K562 (cell line): ENCODE measurements at regions not wholly inside any gene's neighbourhood (a gene's known extent, or its start where the extent isn't known, plus 50 kb on each side); places are given as distances from the start of the nearest gene placed in this dataset.

ENCODE experiments used
- ATAC-seq: fragments of 200-7000 bp; cut with Tn5 transposase; 3 replicates; pipeline ENCODE4 v1.9.1; 2020; ENCODE audit warnings: moderate library complexity
- BruUV-seq: library from RNA; stranded (reverse); fragments of 400-500 nt; replicated peaks from 2 replicates; lab custom pipeline; 2021; lab: Mats Ljungman, UMichigan
- CTCF ChIA-PET: fragments of 300-600 bp; formaldehyde crosslinking; extraction: SDS; loops from one replicate; lab custom pipeline; 2021; ENCODE audit warnings: low intra/inter-chr PET ratio; lab: Yijun Ruan, JAX
- POLR2A ChIA-PET: fragments of 300-600, 350-650 bp; sonication (Branson Sonifier 250); formaldehyde crosslinking; extraction: SDS; loops from one replicate; lab custom pipeline; 2021; ENCODE audit warnings: antibody characterized with exemption, inconsistent platforms; lab: Yijun Ruan, JAX
- DNase-seq, 4 experiments: peaks; one replicate each; pipeline versions ENCODE4 v3.0.0 to v3.0.0-alpha.2; 2011 to 2018; ENCODE audit warnings: low spot score in 3 of 4, mixed read lengths in 3 of 4; ENCODE audit errors: extremely low read depth in 1 of 4
- FAIRE-seq: peaks from 2 replicates; lab custom pipeline; 2011; peaks lifted over from hg19 to GRCh38; lab: Jason Lieb, UNC
- H2AFZ ChIP-seq: 2 replicates; pipeline ENCODE4 v1.6.0; 2011; ENCODE audit warnings: low read depth, low read length, control low read depth, inconsistent platforms
- H3K27ac ChIP-seq: fragments of 200-600 bp; 3 replicates; pipeline ENCODE4 v1.8.0; 2011; ENCODE audit warnings: low read depth, mild to moderate bottlenecking, control low read depth, inconsistent platforms, low read length, moderate library complexity, mixed read lengths; ENCODE audit errors: extremely low read depth
- H3K27me3 ChIP-seq, 2 experiments: fragments of 300-600 bp in 1 of 2; 2 replicates in 1 of 2; 3 replicates in 1 of 2; pipeline versions ENCODE4 v1.6.0 to v1.8.0; 2011; ENCODE audit warnings: inconsistent platforms in 2 of 2, low read length in 2 of 2, mild to moderate bottlenecking in 1 of 2, mixed read lengths in 1 of 2, moderate library complexity in 1 of 2; ENCODE audit not compliant: control insufficient read depth in 2 of 2, insufficient read depth in 2 of 2
- H3K36me3 ChIP-seq: fragments of 300-600 bp; 3 replicates; pipeline ENCODE4 v1.8.0; 2011; ENCODE audit warnings: mild to moderate bottlenecking, low read length, inconsistent platforms; ENCODE audit not compliant: control insufficient read depth, insufficient read depth
- H3K4me1 ChIP-seq, 2 experiments: fragments of 200-600 bp in 1 of 2; replicated peaks in 1 of 2; 2 replicates in 1 of 2; 3 replicates in 1 of 2; pipeline versions ENCODE4 v1.5.1 to v1.8.0; 2011; ENCODE audit warnings: inconsistent platforms in 2 of 2, low read length in 2 of 2, mild to moderate bottlenecking in 1 of 2, mixed read lengths in 1 of 2, moderate library complexity in 1 of 2; ENCODE audit not compliant: control insufficient read depth in 2 of 2, insufficient read depth in 2 of 2
- H3K4me2 ChIP-seq: 2 replicates; pipeline ENCODE4 v1.6.1; 2011; ENCODE audit warnings: low read length, control low read depth, inconsistent platforms, mixed read lengths; ENCODE audit not compliant: insufficient read depth
- H3K4me3 ChIP-seq: fragments of 200-600 bp; sonication (generic), shearing (Covaris generic); 2 replicates; pipeline ENCODE4 v1.5.1; 2016; ENCODE audit warnings: control low read depth, inconsistent platforms
- H3K79me2 ChIP-seq: fragments of 200-600 bp; 3 replicates; pipeline ENCODE4 v1.8.0; 2011; ENCODE audit warnings: low read length, inconsistent platforms; ENCODE audit not compliant: control insufficient read depth, insufficient read depth
- H3K9ac ChIP-seq, 2 experiments: 2 replicates each; pipeline versions ENCODE4 v1.6.0 to v1.6.1; 2011; ENCODE audit warnings: low read depth in 2 of 2, low read length in 2 of 2, control low read depth in 1 of 2, inconsistent platforms in 1 of 2, mild to moderate bottlenecking in 1 of 2, mixed read lengths in 1 of 2; ENCODE audit not compliant: insufficient read depth in 1 of 2
- H3K9me1 ChIP-seq: one replicate; pipeline ENCODE4 v1.6.0; 2011; ENCODE audit warnings: inconsistent platforms, mild to moderate bottlenecking, low read length, moderate library complexity; ENCODE audit not compliant: control insufficient read depth, insufficient read depth
- H3K9me3 ChIP-seq: replicated peaks from 2 replicates; pipeline ENCODE4 v1.5.1; 2011; ENCODE audit warnings: low read depth, low read length, inconsistent platforms; ENCODE audit not compliant: control insufficient read depth, insufficient read depth
- H4K20me1 ChIP-seq: replicated peaks from 2 replicates; pipeline ENCODE4 v1.6.1; 2011; ENCODE audit warnings: low read length, inconsistent platforms, mixed read lengths; ENCODE audit not compliant: control insufficient read depth, insufficient read depth
- CSDE1 ChIP-seq, 2 experiments: fragments of 450-650 bp; IDR thresholded peaks; 2 replicates each; pipeline ENCODE4 v1.6.1; 2016; ENCODE audit warnings: mild to moderate bottlenecking in 1 of 2
- HLTF ChIP-seq: fragments of 450-650 bp; IDR thresholded peaks from 2 replicates; pipeline ENCODE4 v1.6.1; 2016
- L3MBTL2 ChIP-seq: fragments of 450-650 bp; IDR thresholded peaks from 2 replicates; pipeline ENCODE4 v1.6.1; 2016; ENCODE audit warnings: mild to moderate bottlenecking, moderate library complexity
- NR1H2 ChIP-seq: sonication (generic); formaldehyde crosslinking; IDR thresholded peaks from 2 replicates; pipeline ENCODE4 v1.4.0; 2020; ENCODE audit warnings: mild to moderate bottlenecking, missing genetic modification reagents
- NR2C2 ChIP-seq, 2 experiments: fragments of 200-800 bp in 1 of 2; sonication (Bioruptor generic) in 1 of 2; sonication (generic) in 1 of 2; formaldehyde crosslinking in 1 of 2; IDR thresholded peaks; 2 replicates each; pipeline versions ENCODE4 v1.6.1 to v1.8.0; 2016 to 2022; ENCODE audit warnings: mild to moderate bottlenecking in 1 of 2, missing compliant biosample characterization in 1 of 2, missing genetic modification characterization in 1 of 2, missing genetic modification reagents in 1 of 2
- STAT5A ChIP-seq: IDR thresholded peaks from 2 replicates; pipeline ENCODE4 v1.6.1; 2012; ENCODE audit warnings: low read length, inconsistent platforms, borderline replicate concordance
- ZNF174 ChIP-seq: fragments of 250-450 bp; sonication (Bioruptor Pico); IDR thresholded peaks from 2 replicates; pipeline ENCODE4 v1.4.0; 2020; ENCODE audit warnings: mild to moderate bottlenecking
- ZNF75A ChIP-seq: fragments of 450-650 bp; formaldehyde crosslinking; IDR thresholded peaks from 2 replicates; pipeline ENCODE4 v1.4.0; 2020; ENCODE audit warnings: mild to moderate bottlenecking
- ZNF780A ChIP-seq: fragments of 250-450 bp; sonication (Bioruptor Pico); IDR thresholded peaks from 2 replicates; pipeline ENCODE4 v1.5.0; 2021; ENCODE audit warnings: mild to moderate bottlenecking
- WGBS: fragments of 100-300 bp; shearing (Covaris generic); methylation state at CpG from one replicate; pipeline ENCODE4 v1.1.6; 2016; ENCODE audit warnings: low coverage, mixed read lengths; ENCODE audit not compliant: insufficient coverage; ENCODE audit errors: missing lambda C conversion rate; 5-methylcytosine and 5-hydroxymethylcytosine counted together
- in situ Hi-C: fragments of 300-500 bp; cut with MboI; formaldehyde crosslinking; loops from 4 replicates; pipeline ENCODE4 v1.15.0; 2018; ENCODE audit warnings: inconsistent platforms, mixed read lengths
- intact Hi-C: fragments of 100-400 bp; cut with micrococcal nuclease; formaldehyde crosslinking; loops from 2 replicates; pipeline ENCODE4 v1.14.2; 2022

DNA sequence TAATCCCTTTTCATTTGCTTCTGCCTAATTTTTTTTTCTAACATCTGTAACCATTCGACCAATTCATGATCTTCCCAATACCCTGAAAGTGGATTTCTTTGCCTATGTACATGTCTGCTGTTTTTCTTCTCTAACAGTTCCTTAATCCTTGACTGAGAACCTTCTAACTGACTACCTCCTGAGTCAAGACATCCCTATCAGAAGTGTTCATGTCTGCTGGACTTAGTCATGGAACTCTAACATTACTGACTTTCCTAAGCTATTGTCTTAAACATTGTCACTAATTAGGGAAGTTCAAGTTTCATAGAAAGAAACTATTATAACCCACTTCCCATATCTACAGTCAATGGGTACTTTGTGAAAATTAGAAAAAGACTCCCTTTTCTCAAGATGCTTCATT, 52.4 kb upstream of the IRX5 start:
- H3K27ac ChIP-seq, result no peak overlapping the region
- TF ChIP-seq L3MBTL2 (no peak), ZNF780A (no peak), NR2C2 (CRISPR knock-in tag; IDR thresholded peaks at IDR 0.05) (no peak), NR2C2 (tag; IDR thresholded peaks at IDR 0.05) (no peak), CSDE1 (IDR thresholded peaks at IDR 0.05) (no peak), NR1H2 (CRISPR knock-in tag) (no peak), STAT5A (no peak), ZNF174 (no peak), HLTF (no peak), ZNF75A (CRISPR knock-in tag) (no peak)
- BruUV-seq, result no TSS peak
- H3K4me2 ChIP-seq, result no peak overlapping the region
- H3K4me3 ChIP-seq, result no peak overlapping the region
- POLR2A ChIA-PET, result no interaction called here
- DNase-seq (no peak), ATAC-seq (no peak), FAIRE-seq (no peak)
- no peak overlapping the region for H3K9ac ChIP-seq
- peaks cover 4% of the 10 kb centered on the region; the same call in 1 of the 3 replicates for H3K79me2 ChIP-seq
- no peak overlapping the region for H2AFZ ChIP-seq
- in situ Hi-C loops (no loop called here), intact Hi-C loops (no loop called here)
- H4K20me1 ChIP-seq, result no peaks in the 10 kb centered on the region
- H3K27me3 ChIP-seq, result peaks cover 5 to 6% of the 10 kb centered on the region in 2 experiments; a peak in 3 of 5 replicates
- no peaks in the 10 kb centered on the region for H3K36me3 ChIP-seq
- H3K9me3 ChIP-seq, result no peaks in the 10 kb centered on the region
- H3K9me1 ChIP-seq, result no peaks in the 10 kb centered on the region
- WGBS, result 0% methylated on average over 1 of the region's 1 CpG
- CTCF ChIA-PET, result no interaction called here
- H3K4me1 ChIP-seq, result no peaks in the 10 kb centered on the region
